ENCODE measurements at regions not wholly inside any gene's neighbourhood (a gene's known extent, or its start where the extent isn't known, plus 50 kb on each side); places are given as distances from the start of the nearest gene placed in this dataset.

DNA sequence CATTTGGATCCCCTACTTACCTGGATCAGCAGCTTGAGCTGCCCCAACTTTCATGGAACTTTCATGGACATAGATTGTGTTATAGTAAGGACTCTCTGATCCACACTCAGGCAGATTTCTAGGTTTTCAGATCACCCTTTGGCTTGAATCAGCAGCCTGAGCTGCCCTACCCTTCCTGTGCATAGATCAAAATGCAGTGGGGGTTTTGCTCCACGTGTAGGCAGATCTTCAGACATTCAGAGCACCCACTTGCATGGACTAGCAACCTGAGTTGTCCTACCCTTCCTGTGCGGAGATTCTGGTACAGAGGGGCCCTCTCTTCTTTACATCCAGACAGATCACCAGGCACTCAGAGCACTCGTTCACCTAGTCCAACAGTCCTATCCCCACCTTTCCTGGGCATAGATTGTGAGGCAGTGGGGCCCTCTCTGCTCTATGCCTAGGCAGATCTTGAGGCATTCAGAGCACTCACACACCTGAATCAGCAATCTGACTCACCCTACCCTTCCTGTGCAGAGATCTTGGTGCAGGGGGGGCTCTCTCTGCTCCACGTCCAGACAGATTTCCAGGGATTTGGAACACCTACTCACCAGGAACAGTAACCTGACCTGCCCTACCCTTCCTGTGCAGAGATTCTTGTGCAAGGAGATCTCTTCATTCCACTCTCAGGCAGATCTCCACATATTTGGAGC lies 705.2 kb upstream of the NRSN1 start:
- Histone ChIP-seq H3K4me3 (replicated peaks in 1 of 3) (no peak overlapping the region), H3K4me1 (no peaks in the 10 kb centered on the region), H3K9me3 (no peaks in the 10 kb centered on the region), H3K27me3 (no peaks in the 10 kb centered on the region), H3K27ac (no peak overlapping the region), H3K36me3 (no peaks in the 10 kb centered on the region)
- TF ChIP-seq POLR2A (IDR thresholded peaks at IDR 0.05), result no peak
- TF ChIP-seq, protein P1, sequence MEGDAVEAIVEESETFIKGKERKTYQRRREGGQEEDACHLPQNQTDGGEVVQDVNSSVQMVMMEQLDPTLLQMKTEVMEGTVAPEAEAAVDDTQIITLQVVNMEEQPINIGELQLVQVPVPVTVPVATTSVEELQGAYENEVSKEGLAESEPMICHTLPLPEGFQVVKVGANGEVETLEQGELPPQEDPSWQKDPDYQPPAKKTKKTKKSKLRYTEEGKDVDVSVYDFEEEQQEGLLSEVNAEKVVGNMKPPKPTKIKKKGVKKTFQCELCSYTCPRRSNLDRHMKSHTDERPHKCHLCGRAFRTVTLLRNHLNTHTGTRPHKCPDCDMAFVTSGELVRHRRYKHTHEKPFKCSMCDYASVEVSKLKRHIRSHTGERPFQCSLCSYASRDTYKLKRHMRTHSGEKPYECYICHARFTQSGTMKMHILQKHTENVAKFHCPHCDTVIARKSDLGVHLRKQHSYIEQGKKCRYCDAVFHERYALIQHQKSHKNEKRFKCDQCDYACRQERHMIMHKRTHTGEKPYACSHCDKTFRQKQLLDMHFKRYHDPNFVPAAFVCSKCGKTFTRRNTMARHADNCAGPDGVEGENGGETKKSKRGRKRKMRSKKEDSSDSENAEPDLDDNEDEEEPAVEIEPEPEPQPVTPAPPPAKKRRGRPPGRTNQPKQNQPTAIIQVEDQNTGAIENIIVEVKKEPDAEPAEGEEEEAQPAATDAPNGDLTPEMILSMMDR (IDR thresholded peaks at IDR 0.05), result no peak
- WGBS, 2 donors, result 94 to 98% methylated on average over 4 of the region's 4 CpGs
- intact Hi-C loops (cut with DNase I), result no loop called here
- no peak for DNase-seq

DNA sequence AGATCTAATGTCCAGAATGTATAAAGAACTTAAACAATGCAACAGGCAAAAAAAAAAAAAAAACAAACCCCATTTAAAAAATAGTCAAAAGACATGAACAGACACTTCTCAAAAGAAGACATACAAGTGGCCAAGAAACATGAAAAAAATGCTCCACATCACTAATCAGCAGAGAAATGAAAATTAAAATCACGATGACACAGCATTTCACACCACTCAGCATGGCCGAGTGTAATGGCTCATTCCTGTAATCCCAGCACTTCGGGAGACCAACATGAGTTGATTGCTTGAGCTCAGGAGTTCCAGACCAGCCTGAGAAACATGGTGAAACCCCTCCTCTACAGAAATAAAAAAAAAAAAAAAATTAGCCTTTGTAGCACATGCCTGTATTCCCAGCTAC lies 701.4 kb upstream of the NRSN1 start:
- intact Hi-C loops (cut with DNase I), result no loop called here
- Histone ChIP-seq H3K36me3 (no peaks in the 10 kb centered on the region), H3K27me3 (no peaks in the 10 kb centered on the region), H3K4me3 (replicated peaks in 1 of 3) (no peak overlapping the region), H3K9me3 (no peaks in the 10 kb centered on the region), H3K27ac (no peak overlapping the region), H3K4me1 (no peaks in the 10 kb centered on the region)
- 92% methylated on average over 3 of the region's 3 CpGs for WGBS, 2 donors
- TF ChIP-seq POLR2A (IDR thresholded peaks at IDR 0.05), result no peak
- TF ChIP-seq, protein P1 (IDR thresholded peaks at IDR 0.05), result no peak
- no peak for DNase-seq

DNA sequence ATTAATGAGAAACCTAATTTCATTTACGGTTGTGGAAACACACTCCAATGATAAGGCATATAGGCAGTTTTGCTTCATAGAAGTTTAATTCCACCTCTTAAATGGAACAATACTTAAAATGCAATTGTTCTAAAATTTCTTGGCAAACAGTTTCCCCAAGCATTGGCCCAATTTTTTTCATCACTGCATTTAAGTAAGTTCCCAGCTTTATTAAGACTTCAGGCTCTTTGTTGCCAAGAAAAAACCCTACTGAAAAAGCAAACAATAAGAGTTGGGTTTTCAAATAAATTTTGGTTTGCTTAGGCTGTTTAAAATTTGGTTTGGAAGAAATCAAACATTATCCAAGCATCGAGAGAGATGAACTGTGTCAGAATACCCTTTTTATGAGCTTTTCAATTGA lies 690.9 kb upstream of the NRSN1 start:
- WGBS, 2 donors, result 68 to 81% methylated on average over 2 of the region's 2 CpGs
- H3K27ac ChIP-seq, result no peak overlapping the region
- intact Hi-C loops (cut with DNase I), result no loop called here

DNA sequence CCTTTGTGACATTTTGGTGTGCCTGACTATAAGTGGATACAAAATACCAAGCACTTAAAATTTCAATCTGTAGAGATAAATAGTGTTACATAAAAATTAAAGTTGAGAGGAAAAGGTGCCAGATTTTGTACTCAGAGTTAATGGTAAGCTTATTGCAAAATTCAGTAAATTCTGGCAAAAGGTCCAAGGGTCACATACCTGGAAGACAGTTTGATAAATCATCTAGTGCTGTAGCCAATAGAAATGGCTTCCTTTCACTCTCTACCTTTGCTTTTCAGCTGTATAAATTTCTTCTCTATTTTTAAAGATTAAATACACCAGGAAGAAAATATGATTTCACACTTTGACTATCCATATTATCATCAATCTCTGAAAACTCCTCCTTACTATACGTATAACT lies 690.2 kb upstream of the NRSN1 start:
- intact Hi-C loops (cut with DNase I), result no loop called here
- no peaks in the 10 kb centered on the region for H3K4me1 ChIP-seq
- no peaks in the 10 kb centered on the region for H3K9me3 ChIP-seq
- H3K4me3 ChIP-seq (replicated peaks in 1 of 3), result no peak overlapping the region
- 95 to 97% methylated on average over 1 of the region's 1 CpG for WGBS, 2 donors
- no peak for DNase-seq
- H3K36me3 ChIP-seq, result no peaks in the 10 kb centered on the region
- TF ChIP-seq, protein P1 (IDR thresholded peaks at IDR 0.05), result no peak
- TF ChIP-seq POLR2A (IDR thresholded peaks at IDR 0.05), result no peak
- no peaks in the 10 kb centered on the region for H3K27me3 ChIP-seq
- no peak overlapping the region for H3K27ac ChIP-seq

More for the DNA sequence above, 690.9 kb upstream of the NRSN1 start:
- no peaks in the 10 kb centered on the region for H3K36me3 ChIP-seq
- DNase-seq, result no peak
- TF ChIP-seq, protein P1 (IDR thresholded peaks at IDR 0.05), result no peak
- TF ChIP-seq POLR2A (IDR thresholded peaks at IDR 0.05), result no peak
- H3K27me3 ChIP-seq, result no peaks in the 10 kb centered on the region
- no peaks in the 10 kb centered on the region for H3K4me1 ChIP-seq
- H3K9me3 ChIP-seq, result no peaks in the 10 kb centered on the region
- H3K4me3 ChIP-seq (replicated peaks in 1 of 3), result no peak overlapping the region

DNA sequence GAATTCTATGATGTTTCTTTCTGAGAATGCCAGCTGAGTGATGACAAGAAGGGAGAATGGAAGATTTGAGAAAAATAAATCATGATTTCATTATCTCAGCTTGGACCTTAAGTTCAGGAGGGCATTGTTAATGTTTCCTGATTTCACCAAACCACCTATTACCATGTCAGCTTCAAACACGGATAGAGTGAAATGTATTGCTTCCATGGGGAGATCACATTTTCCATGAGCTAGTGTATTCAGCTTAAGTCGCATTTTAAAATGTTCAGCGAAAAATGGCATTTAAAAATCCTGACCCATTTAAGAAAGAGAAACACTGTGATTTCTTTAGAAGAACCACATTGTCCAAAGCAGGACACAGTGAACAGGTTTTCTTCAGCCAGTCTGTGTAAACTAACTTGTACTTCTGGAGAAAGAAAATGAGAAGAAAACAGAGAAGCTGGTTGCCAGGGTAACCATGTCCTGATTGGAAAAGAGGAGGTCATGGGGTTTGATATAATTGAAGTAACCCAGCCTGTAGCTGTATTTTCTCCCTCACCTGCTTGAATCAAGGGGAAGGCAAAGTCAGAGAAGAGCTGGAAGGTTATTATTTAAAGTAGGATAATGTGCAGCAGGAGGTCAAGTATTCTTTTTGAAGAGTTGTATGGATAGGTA lies 684.1 kb upstream of the NRSN1 start:
- DNase-seq, result no peak
- Histone ChIP-seq H3K27me3 (no peaks in the 10 kb centered on the region), H3K4me3 (replicated peaks in 1 of 3) (no peak overlapping the region), H3K27ac (no peak overlapping the region), H3K9me3 (no peaks in the 10 kb centered on the region), H3K4me1 (peaks cover 9 to 12% of the 10 kb centered on the region in 2 donors), H3K36me3 (no peaks in the 10 kb centered on the region)
- TF ChIP-seq POLR2A (IDR thresholded peaks at IDR 0.05), result no peak
- TF ChIP-seq, protein P1 (IDR thresholded peaks at IDR 0.05), result no peak
- 78 to 82% methylated on average over 3 of the region's 3 CpGs for WGBS, 2 donors
- intact Hi-C loops (cut with DNase I), result no loop called here

All from thyroid gland (tissue), 4 donors.